ENCODE measurements at regions not wholly inside any gene's neighbourhood (a gene's known extent, or its start where the extent isn't known, plus 50 kb on each side); places are given as distances from the start of the nearest gene placed in this dataset.

DNA sequence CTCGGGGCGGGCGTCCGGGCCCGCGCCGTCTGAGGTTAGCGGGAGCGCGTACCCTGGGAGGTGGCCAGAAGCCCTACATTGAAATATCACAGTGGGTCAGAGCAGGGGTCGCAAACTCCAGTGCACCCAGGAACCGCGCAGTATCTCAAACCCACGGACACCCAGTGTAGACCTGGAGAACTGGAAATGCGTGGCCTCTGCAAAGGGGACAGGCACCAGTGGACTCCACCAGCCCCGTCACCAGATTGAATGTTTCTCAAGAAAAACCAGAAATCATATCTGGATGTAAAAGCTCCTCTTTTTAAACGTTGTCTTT is 117.6 kb upstream of the SMIM23 start:
- WGBS (ENCODE audit: insufficient coverage, low coverage, low lambda C conversion rate, missing lambda C conversion rate): 67% methylated on average over 2 of the region's 17 CpGs

DNA sequence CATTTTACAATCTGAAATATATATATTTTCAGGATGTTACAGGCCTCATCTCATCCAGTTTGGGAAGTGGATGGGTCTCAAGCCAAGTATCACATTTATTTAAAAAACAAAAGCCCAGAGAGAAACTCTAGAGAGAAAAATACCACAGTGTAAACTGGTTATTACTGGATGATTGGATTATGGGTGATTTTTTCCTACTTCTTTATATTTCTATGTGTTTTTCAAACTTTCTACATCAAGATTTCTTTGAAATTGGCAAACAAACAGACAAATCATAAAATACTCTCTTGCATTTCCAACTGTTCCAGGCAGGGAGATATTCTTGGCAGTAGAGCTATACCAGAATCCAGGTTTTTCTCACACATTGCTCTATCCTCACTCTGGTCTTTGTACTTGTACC is 116.0 kb upstream of the SMIM23 start:
- no peak overlapping the region for H3K4me3 ChIP-seq
- TF ChIP-seq POLR2A (IDR thresholded peaks at IDR 0.05): no peak
- TF ChIP-seq, protein P1, sequence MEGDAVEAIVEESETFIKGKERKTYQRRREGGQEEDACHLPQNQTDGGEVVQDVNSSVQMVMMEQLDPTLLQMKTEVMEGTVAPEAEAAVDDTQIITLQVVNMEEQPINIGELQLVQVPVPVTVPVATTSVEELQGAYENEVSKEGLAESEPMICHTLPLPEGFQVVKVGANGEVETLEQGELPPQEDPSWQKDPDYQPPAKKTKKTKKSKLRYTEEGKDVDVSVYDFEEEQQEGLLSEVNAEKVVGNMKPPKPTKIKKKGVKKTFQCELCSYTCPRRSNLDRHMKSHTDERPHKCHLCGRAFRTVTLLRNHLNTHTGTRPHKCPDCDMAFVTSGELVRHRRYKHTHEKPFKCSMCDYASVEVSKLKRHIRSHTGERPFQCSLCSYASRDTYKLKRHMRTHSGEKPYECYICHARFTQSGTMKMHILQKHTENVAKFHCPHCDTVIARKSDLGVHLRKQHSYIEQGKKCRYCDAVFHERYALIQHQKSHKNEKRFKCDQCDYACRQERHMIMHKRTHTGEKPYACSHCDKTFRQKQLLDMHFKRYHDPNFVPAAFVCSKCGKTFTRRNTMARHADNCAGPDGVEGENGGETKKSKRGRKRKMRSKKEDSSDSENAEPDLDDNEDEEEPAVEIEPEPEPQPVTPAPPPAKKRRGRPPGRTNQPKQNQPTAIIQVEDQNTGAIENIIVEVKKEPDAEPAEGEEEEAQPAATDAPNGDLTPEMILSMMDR (IDR thresholded peaks at IDR 0.05): no peak

More for the DNA sequence above, 117.6 kb upstream of the SMIM23 start:
- Histone ChIP-seq H3K4me3 (no peak overlapping the region), H3K27me3 (no peaks in the 10 kb centered on the region), H3K4me1 (no peaks in the 10 kb centered on the region), H3K36me3 (no peaks in the 10 kb centered on the region), H3K27ac (no peak overlapping the region), H3K9me3 (no peaks in the 10 kb centered on the region)
- intact Hi-C loops (cut with DNase I): no loop called here
- no peak for TF ChIP-seq POLR2A (IDR thresholded peaks at IDR 0.05)
- TF ChIP-seq, protein P1 (IDR thresholded peaks at IDR 0.05): no peak
- DNase-seq: no peak
- no peak for ATAC-seq

DNA sequence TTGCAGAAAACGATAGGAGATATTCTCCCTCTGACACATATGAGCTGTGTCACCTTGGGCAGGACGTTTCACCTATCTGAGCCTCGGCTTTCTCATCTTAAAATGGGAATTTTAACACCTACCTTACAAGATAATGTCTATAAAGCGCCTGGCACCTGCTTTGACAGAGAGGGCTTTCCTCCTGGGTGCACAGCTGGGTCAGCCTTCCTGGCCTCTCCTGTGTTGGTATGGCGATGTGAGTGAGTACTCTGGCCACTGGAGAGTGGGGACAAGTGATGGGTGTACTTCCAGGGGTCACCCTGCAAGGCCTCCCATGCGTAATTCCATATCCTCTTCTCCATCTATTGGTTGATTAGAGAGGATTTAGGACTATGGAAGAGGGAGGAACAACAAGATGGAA is 113.1 kb upstream of the SMIM23 start:
- Histone ChIP-seq H3K4me1 (no peaks in the 10 kb centered on the region), H3K36me3 (no peaks in the 10 kb centered on the region), H3K27me3 (no peaks in the 10 kb centered on the region), H3K27ac (no peak overlapping the region), H3K4me3 (no peak overlapping the region), H3K9me3 (no peaks in the 10 kb centered on the region)
- ATAC-seq (no peak), DNase-seq (no peak)
- TF ChIP-seq, protein P1 (IDR thresholded peaks at IDR 0.05): no peak
- no peak for TF ChIP-seq POLR2A (IDR thresholded peaks at IDR 0.05)
- WGBS (ENCODE audit: insufficient coverage, low coverage, low lambda C conversion rate, missing lambda C conversion rate): 48% methylated on average over 6 of the region's 6 CpGs
- intact Hi-C loops (cut with DNase I): no loop called here

More for the DNA sequence above, 116.0 kb upstream of the SMIM23 start:
- Histone ChIP-seq H3K27me3 (no peaks in the 10 kb centered on the region), H3K36me3 (no peaks in the 10 kb centered on the region), H3K4me1 (no peaks in the 10 kb centered on the region), H3K9me3 (no peaks in the 10 kb centered on the region), H3K27ac (no peak overlapping the region)
- intact Hi-C loops (cut with DNase I): no loop called here
- DNase-seq (no peak), ATAC-seq (no peak)

DNA sequence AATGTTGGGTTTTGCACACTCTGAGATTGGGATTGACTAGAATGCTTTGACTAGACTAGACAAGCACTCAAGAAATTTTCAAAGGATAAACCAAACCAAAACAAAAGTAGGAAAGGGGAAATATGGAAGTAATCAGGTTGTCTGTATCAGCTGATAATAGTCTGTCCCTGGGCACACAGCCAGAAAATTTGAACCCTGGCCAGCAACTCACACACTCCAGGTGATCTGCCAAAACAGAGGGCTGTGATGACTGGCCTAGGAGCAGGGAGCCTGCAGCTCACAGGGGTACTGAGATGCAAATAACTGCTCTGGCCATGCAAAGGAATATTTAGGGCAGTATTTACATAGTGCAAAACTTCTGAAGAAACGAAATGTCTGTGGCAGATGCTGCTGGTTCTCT is 112.3 kb upstream of the SMIM23 start:
- H3K4me3 ChIP-seq: no peak overlapping the region
- ATAC-seq: peak in 3 of 4 donors; percentile 28 to 73 (median 67)
- intact Hi-C loops (cut with DNase I): no loop called here
- H3K4me1 ChIP-seq: no peaks in the 10 kb centered on the region
- H3K27me3 ChIP-seq: no peaks in the 10 kb centered on the region
- TF ChIP-seq, protein P1 (IDR thresholded peaks at IDR 0.05): no peak
- no peak for TF ChIP-seq POLR2A (IDR thresholded peaks at IDR 0.05)
- no peak overlapping the region for H3K27ac ChIP-seq
- no peaks in the 10 kb centered on the region for H3K9me3 ChIP-seq
- H3K36me3 ChIP-seq: no peaks in the 10 kb centered on the region
- peak in 2 of 3 donors; percentile 52 to 68 for DNase-seq
- 57% methylated on average over 1 of the region's 1 CpG for WGBS (ENCODE audit: insufficient coverage, low coverage, low lambda C conversion rate, missing lambda C conversion rate)

DNA sequence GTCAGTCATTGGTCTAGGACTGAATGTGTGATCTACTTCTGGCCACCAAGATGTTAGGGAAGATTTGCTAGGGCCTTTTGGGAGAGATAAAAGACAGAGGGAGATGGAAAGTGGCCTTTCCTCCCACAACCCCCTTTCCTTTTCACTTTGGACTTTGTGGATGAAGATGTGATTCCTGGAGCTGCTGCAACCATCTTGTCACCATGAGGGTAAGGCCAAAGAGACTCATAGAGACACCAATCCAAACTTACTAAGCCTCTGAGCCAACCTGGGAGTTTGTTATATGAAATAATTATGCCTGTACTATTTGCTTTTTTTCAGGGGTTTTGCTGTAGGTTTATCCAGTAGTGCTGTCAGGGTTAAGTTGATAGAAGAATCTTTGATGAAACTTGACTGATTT is 111.8 kb upstream of the SMIM23 start:
- intact Hi-C loops (cut with DNase I): no loop called here
- DNase-seq: no peak
- no peak for ATAC-seq
- H3K27ac ChIP-seq: no peak overlapping the region
- no peaks in the 10 kb centered on the region for H3K27me3 ChIP-seq
- H3K9me3 ChIP-seq: no peaks in the 10 kb centered on the region
- no peaks in the 10 kb centered on the region for H3K4me1 ChIP-seq
- TF ChIP-seq, protein P1 (IDR thresholded peaks at IDR 0.05): no peak
- no peak overlapping the region for H3K4me3 ChIP-seq
- no peaks in the 10 kb centered on the region for H3K36me3 ChIP-seq

Data from right lobe of liver (tissue), 6 donors.